Upper lobe of left lung (tissue), 4 donors: ENCODE measurements at regions not wholly inside any gene's neighbourhood (a gene's known extent, or its start where the extent isn't known, plus 50 kb on each side); places are given as distances from the start of the nearest gene placed in this dataset.

Source experiments
- CTCF ChIP-seq, 6 experiments: fragments of 450-650 bp in 4 of 6; fragments of 200-600 bp in 2 of 6; sonication (generic) in 2 of 6; IDR thresholded peaks; one replicate each; pipeline ENCODE4 v1.5.1; 2016 to 2019; ENCODE audit warnings: antibody characterized with exemption in 6 of 6
- POLR2A ChIP-seq, 4 donors: fragments of 450-650 bp; IDR thresholded peaks; one replicate each; pipeline ENCODE4 v1.5.1; 2016 to 2017; ENCODE audit warnings: antibody characterized with exemption in 4 of 4, mild to moderate bottlenecking in 2 of 4
- POLR2AphosphoS5 ChIP-seq, 2 donors: sonication (generic); formaldehyde crosslinking; IDR thresholded peaks; one replicate each; pipeline ENCODE4 v1.5.1; 2017; ENCODE audit warnings: antibody characterized with exemption in 2 of 2

GRCh38 chr4:66640233-66640990, 904.9 kb downstream of the CENPC start:
- no peak for TF ChIP-seq CTCF (IDR thresholded peaks at IDR 0.05)
- no peak for TF ChIP-seq POLR2A (IDR thresholded peaks at IDR 0.05)
- no peak for TF ChIP-seq POLR2AphosphoS5 (IDR thresholded peaks at IDR 0.05)
